ENCODE measurements at regions not wholly inside any gene's neighbourhood (a gene's known extent, or its start where the extent isn't known, plus 50 kb on each side); places are given as distances from the start of the nearest gene placed in this dataset.
A peak's percentile ranks its signal among the peaks of the same experiment; 100 is the strongest.
"Not testable (repeated sequence)": the region's sequence is repeated elsewhere in the genome, so short reads cannot be mapped to it uniquely, and the experiment has no call there.

- Histone ChIP-seq H3K4me1 (peaks cover 4 to 34% (median 24%) of the 10 kb centered on the region in 4 donors), H3K4me3 (no peak overlapping the region), H3K9me3 (no peaks in the 10 kb centered on the region), H3K27me3 (no peaks in the 10 kb centered on the region), H3K36me3 (no peaks in the 10 kb centered on the region), H3K27ac (peak overlapping the region in 2 of 5 donors; percentile 71 to 79)
- no peak for TF ChIP-seq POLR2AphosphoS5 (IDR thresholded peaks at IDR 0.05)
- 73 to 83% (median 81%) methylated on average over 5 of the region's 5 CpGs for WGBS, 5 donors
- DNase-seq = no peak
- intact Hi-C loops (cut with DNase I; ENCODE audit: low total_unique reads) = no loop called here
Observed at GRCh38 chr1:94301186-94301585, 63.8 kb upstream of the ARHGAP29 start.

GRCh38 chr1:94300731-94301130 lies 63.3 kb upstream of the ARHGAP29 start:
- intact Hi-C loops (cut with DNase I; ENCODE audit: low total_unique reads) = no loop called here
- H3K27ac ChIP-seq = peak overlapping the region in 3 of 5 donors; percentile 64 to 79 (median 71)
- H3K36me3 ChIP-seq = no peaks in the 10 kb centered on the region
- no peak for DNase-seq
- no peaks in the 10 kb centered on the region for H3K9me3 ChIP-seq
- TF ChIP-seq CTCF (IDR thresholded peaks at IDR 0.05) = no peak
- TF ChIP-seq EP300 (IDR thresholded peaks at IDR 0.05) = no peak
- no peak for TF ChIP-seq POLR2AphosphoS5 (IDR thresholded peaks at IDR 0.05)
- no peak for TF ChIP-seq POLR2A (IDR thresholded peaks at IDR 0.05)
- no peak overlapping the region for H3K4me3 ChIP-seq
- WGBS, 5 donors = 77 to 93% (median 83%) methylated on average over 2 of the region's 2 CpGs
- no peaks in the 10 kb centered on the region for H3K27me3 ChIP-seq
- H3K4me1 ChIP-seq = peaks cover 4 to 33% (median 24%) of the 10 kb centered on the region in 4 donors

GRCh38 chr1:94299627-94300553 lies 62.5 kb upstream of the ARHGAP29 start:
- H3K27ac ChIP-seq = peak overlapping the region; percentile 8 to 79 (median 64)
- no peak for TF ChIP-seq EP300 (IDR thresholded peaks at IDR 0.05)
- TF ChIP-seq CTCF (IDR thresholded peaks at IDR 0.05) = no peak
- TF ChIP-seq POLR2AphosphoS5 (IDR thresholded peaks at IDR 0.05) = no peak
- no peak for TF ChIP-seq POLR2A (IDR thresholded peaks at IDR 0.05)
- H3K9me3 ChIP-seq = no peaks in the 10 kb centered on the region
- H3K36me3 ChIP-seq = no peaks in the 10 kb centered on the region
- 56 to 63% (median 61%) methylated on average over 6 of the region's 6 CpGs for WGBS, 5 donors
- no peaks in the 10 kb centered on the region for H3K27me3 ChIP-seq
- peaks cover 4 to 33% (median 24%) of the 10 kb centered on the region in 4 donors for H3K4me1 ChIP-seq
- intact Hi-C loops (cut with DNase I; ENCODE audit: low total_unique reads) = no loop called here
- no peak for DNase-seq
- no peak overlapping the region for H3K4me3 ChIP-seq

GRCh38 chr1:94298861-94299260 lies 61.5 kb upstream of the ARHGAP29 start:
- Histone ChIP-seq H3K4me1 (peaks cover 4 to 33% (median 24%) of the 10 kb centered on the region in 4 donors), H3K36me3 (no peaks in the 10 kb centered on the region), H3K27ac (peak overlapping the region in 4 of 5 donors; percentile 8 to 79 (median 68)), H3K4me3 (no peak overlapping the region), H3K9me3 (no peaks in the 10 kb centered on the region), H3K27me3 (no peaks in the 10 kb centered on the region)
- intact Hi-C loops (cut with DNase I; ENCODE audit: low total_unique reads) = no loop called here
- 5 to 27% (median 16%) methylated on average over 2 of the region's 2 CpGs for WGBS, 5 donors
- TF ChIP-seq CTCF (IDR thresholded peaks at IDR 0.05) = no peak
- TF ChIP-seq POLR2AphosphoS5 (IDR thresholded peaks at IDR 0.05) = peak; percentile 45 to 73 (median 59)
- peak in 1 of 2 donors; percentile 59 for DNase-seq

- intact Hi-C loops (cut with DNase I; ENCODE audit: low total_unique reads) = no loop called here
- 69 to 83% (median 74%) methylated on average over 5 of the region's 5 CpGs for WGBS, 5 donors
- peaks cover 4 to 33% (median 24%) of the 10 kb centered on the region in 4 donors for H3K4me1 ChIP-seq
- H3K27ac ChIP-seq = peak overlapping the region in 2 of 5 donors; percentile 29 to 39
- DNase-seq = no peak
- H3K4me3 ChIP-seq = no peak overlapping the region
- no peaks in the 10 kb centered on the region for H3K9me3 ChIP-seq
- no peaks in the 10 kb centered on the region for H3K36me3 ChIP-seq
- TF ChIP-seq EP300 (IDR thresholded peaks at IDR 0.05) = no peak
- no peak for TF ChIP-seq POLR2AphosphoS5 (IDR thresholded peaks at IDR 0.05)
- no peak for TF ChIP-seq CTCF (IDR thresholded peaks at IDR 0.05)
- no peak for TF ChIP-seq POLR2A (IDR thresholded peaks at IDR 0.05)
- H3K27me3 ChIP-seq = no peaks in the 10 kb centered on the region
Observed at GRCh38 chr1:94296018-94296417, 58.6 kb upstream of the ARHGAP29 start.

- H3K4me1 ChIP-seq; H3K9me3 ChIP-seq; H3K27ac ChIP-seq; H3K4me3 ChIP-seq; DNase-seq; intact Hi-C loops (cut with DNase I; ENCODE audit: low total_unique reads); H3K36me3 ChIP-seq; H3K27me3 ChIP-seq: not testable (repeated sequence)
- 89 to 95% (median 91%) methylated on average over 3 to 8 of the region's 8 CpGs for WGBS, 5 donors
Observed at GRCh38 chr1:94292978-94293377, 55.6 kb upstream of the ARHGAP29 start.

DNA sequence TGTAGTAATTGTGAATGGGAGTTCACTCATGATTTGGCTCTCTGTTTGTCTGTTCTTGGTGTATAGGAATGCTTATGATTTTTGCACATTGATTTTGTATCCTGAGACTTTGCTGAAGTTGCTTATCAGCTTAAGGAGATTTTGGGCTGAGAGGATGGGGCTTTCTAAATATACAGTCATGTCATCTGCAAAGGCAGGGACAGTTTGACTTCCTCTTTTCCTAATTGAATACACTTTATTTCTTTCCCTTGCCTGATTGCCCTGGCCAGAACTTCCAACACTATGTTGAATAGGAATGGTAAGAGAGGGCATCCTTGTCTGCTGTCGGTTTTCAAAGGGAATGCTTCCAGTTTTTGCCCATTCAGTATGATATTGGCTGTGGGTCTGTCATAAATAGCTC lies 51.9 kb upstream of the ARHGAP29 start:
- 79 to 96% (median 93%) methylated on average over 1 of the region's 1 CpG for whole genome bisulfite sequencing, 5 donors
- H3K9me3 ChIP-seq; H3K27me3 ChIP-seq; H3K4me3 ChIP-seq; H3K27ac ChIP-seq; H3K36me3 ChIP-seq; intact Hi-C loops (cut with DNase I; ENCODE audit: low total_unique reads); DNase-seq: not testable (repeated sequence)
- peaks cover 0 to 23% (median 10%) of the 10 kb centered on the region in 4 donors for H3K4me1 ChIP-seq

Measured in stomach (tissue), 8 donors.